Psoas muscle (tissue), 7 donors: ENCODE measurements at regions not wholly inside any gene's neighbourhood (a gene's known extent, or its start where the extent isn't known, plus 50 kb on each side); places are given as distances from the start of the nearest gene placed in this dataset.

Experiments
- ATAC-seq, 4 donors: fragments of 200-7000 bp; cut with Tn5 transposase; one replicate each; pipeline ENCODE4 v1.9.1; 2020; ENCODE audit warnings: moderate library complexity in 3 of 4, mild to moderate bottlenecking in 2 of 4
- DNase-seq, 2 donors: peaks; one replicate each; pipeline ENCODE4 v3.0.0-alpha.2; 2020
- H3K27ac ChIP-seq: fragments of 200-600 bp; one replicate; pipeline ENCODE4 v1.8.0; 2022
- H3K27me3 ChIP-seq, 3 donors: fragments of 200-600 bp in 1 of 3; one replicate each; pipeline versions ENCODE4 v1.6.1 to v1.8.0; 2013 to 2022; ENCODE audit warnings: low read length in 2 of 3, mild to moderate bottlenecking in 2 of 3, moderate library complexity in 1 of 3; ENCODE audit not compliant: insufficient read depth in 3 of 3
- H3K36me3 ChIP-seq, 2 donors: fragments of 200-600 bp in 1 of 2; one replicate each; pipeline versions ENCODE4 v1.6.1 to v1.8.0; 2013 to 2022; ENCODE audit warnings: low read depth in 1 of 2, mild to moderate bottlenecking in 1 of 2, moderate library complexity in 1 of 2; ENCODE audit not compliant: insufficient read depth in 1 of 2
- H3K4me1 ChIP-seq: fragments of 200-600 bp; one replicate; pipeline ENCODE4 v1.8.0; 2022
- H3K4me3 ChIP-seq: fragments of 200-600 bp; one replicate; pipeline ENCODE4 v1.8.0; 2022; ENCODE audit warnings: mild to moderate bottlenecking
- H3K9me3 ChIP-seq: fragments of 200-600 bp; one replicate; pipeline ENCODE4 v1.8.0; 2022
- WGBS, 3 donors: extraction: QIAGEN DNeasy Blood & Tissue Kit; methylation state at CpG; one replicate each; pipeline versions ENCODE4 v1.1.6 to v1.1.7; 2013; 5-methylcytosine and 5-hydroxymethylcytosine counted together
- intact Hi-C, 2 donors: fragments of 100-400 bp; cut with DNase I; formaldehyde crosslinking; loops; one replicate each; pipeline versions ENCODE4 v1.11.0 to v1.14.2; 2022
- TF ChIP-seq, protein P1 (sequence below): fragments of 200-600 bp; IDR thresholded peaks from one replicate; pipeline ENCODE4 v1.8.0; 2022; ENCODE audit warnings: antibody characterized with exemption
- donor health status: healthy with polysubstance abuse.
- donor health status: DM: no; HTN: no; CAD: no; lungs with moderate emphysema.
- donor health status: Bipolar disorder and iron deficiency.
- donor health status: healthy.
- donor health status: DM: yes; HTN: yes; CAD: no.
- donor health status: DM: no; HTN: no; CAD: no.
- donor health status: DM: yes; HTN: yes; CAD: no.

DNA sequence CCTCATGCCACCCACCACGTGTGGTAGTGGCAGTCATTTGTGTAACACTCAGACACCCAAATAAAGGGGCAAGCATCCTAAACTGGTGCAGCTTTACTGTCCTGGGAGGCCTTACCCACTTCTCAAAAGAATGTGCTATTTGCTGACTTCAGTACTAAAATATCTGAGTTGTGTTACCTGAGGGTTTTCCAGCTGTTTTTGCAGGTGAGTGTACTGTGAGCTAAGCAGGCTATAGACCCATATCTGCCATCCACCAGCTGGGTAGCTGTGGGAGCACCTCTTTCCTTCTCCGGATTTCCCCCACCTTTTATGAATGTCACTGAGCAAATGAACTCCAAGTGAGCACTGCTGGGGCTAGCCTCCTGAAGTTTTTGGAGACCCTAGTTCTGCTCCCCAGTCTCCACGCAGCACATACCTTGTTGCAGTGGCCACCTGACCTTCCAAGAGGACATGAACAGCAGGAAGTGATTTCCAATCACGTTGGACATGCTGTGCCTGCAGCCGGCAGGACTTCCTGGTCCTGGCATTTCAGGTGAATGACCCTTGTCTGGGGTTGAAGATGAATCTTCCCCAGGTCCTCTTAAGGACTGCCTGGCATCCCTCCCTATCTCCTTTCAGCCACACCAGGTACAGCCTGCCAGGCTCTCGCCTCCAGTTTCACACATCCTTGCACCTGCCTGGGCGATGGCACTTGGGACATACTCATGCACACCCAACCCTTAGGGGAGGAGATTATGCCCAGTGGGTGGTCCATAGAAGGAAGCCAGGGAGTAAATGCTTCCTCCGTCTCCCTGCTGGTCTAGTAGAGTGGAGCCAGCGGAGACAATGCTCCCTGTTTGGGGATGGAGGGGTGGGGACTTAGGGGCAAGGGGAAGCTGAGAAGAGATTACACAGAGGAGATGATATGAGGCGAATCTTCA, 109.5 kb upstream of the SPATA13 start:
- 60 to 69% (median 64%) methylated on average over 10 of the region's 10 CpGs for WGBS, 3 donors
- TF ChIP-seq, protein P1, sequence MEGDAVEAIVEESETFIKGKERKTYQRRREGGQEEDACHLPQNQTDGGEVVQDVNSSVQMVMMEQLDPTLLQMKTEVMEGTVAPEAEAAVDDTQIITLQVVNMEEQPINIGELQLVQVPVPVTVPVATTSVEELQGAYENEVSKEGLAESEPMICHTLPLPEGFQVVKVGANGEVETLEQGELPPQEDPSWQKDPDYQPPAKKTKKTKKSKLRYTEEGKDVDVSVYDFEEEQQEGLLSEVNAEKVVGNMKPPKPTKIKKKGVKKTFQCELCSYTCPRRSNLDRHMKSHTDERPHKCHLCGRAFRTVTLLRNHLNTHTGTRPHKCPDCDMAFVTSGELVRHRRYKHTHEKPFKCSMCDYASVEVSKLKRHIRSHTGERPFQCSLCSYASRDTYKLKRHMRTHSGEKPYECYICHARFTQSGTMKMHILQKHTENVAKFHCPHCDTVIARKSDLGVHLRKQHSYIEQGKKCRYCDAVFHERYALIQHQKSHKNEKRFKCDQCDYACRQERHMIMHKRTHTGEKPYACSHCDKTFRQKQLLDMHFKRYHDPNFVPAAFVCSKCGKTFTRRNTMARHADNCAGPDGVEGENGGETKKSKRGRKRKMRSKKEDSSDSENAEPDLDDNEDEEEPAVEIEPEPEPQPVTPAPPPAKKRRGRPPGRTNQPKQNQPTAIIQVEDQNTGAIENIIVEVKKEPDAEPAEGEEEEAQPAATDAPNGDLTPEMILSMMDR: no peak
- intact Hi-C loops: loop anchor here in 1 of 2 donors (10.0 kb wide), 1 partner anchor 174 kb away; no protein-coding TSS in a partner anchor
- Histone ChIP-seq H3K27me3 (peaks cover 0 to 15% (median 0%) of the 10 kb centered on the region in 3 donors), H3K9me3 (no peaks in the 10 kb centered on the region), H3K36me3 (no peaks in the 10 kb centered on the region), H3K4me1 (no peaks in the 10 kb centered on the region), H3K4me3 (no peak overlapping the region), H3K27ac (no peak overlapping the region)
- ATAC-seq (no peak), DNase-seq (no peak)

DNA sequence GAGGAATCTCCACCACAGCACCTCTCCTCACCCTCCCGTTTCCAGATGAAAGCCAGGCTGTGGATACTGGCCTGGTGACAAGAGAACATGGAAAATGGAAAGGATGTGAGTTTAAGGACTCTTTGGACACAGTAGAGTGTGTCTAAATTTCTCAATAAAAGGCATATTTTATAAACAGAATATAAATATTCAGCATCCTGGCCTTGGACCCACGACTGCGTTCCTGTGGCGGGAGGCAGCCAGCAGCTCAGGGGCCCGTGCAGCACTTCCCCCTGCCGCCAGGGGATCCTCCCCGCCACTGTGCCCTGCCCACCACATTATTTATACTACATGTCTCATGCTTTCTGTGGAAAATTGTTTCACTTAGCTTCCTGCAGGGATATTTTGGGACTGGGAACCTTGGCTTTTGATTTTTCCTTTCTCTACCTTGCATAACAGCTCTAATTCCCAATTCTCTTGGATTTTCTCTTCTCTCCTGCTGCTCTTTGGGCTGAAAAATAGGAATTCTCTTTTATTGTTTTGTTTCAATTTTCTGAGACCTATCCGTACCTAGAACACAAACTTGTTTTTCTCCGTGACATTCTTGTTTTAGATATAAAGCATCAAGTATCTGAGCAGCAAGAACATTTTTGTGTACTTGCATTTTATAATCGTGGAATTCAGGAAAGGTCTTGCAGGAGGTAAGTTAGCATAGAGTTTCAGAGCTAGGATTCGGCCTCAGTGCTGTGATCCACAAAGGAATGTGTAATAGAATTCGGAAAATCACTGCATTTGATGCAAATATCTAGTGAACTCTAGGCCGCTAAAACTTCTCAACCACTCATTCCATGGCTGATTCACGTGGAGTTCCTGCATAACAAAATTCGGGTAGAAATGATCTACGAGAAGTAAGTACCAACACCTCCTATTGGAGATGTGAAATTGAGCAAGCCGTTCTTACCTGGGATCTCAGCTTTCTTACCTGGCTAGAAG, 107.7 kb upstream of the SPATA13 start:
- peak in 1 of 2 donors; percentile 25 for DNase-seq
- Histone ChIP-seq H3K36me3 (no peaks in the 10 kb centered on the region), H3K4me3 (no peak overlapping the region), H3K27me3 (peaks cover 0 to 15% (median 0%) of the 10 kb centered on the region in 3 donors), H3K4me1 (no peaks in the 10 kb centered on the region), H3K27ac (no peak overlapping the region), H3K9me3 (no peaks in the 10 kb centered on the region)
- ATAC-seq: no peak
- TF ChIP-seq, protein P1: no peak
- WGBS, 3 donors: 26 to 35% (median 27%) methylated on average over 14 to 17 of the region's 17 CpGs
- intact Hi-C loops: loop anchor here (1.0 to 10.0 kb wide), 2 partner anchors 166 to 172 kb away; no protein-coding TSS in a partner anchor

DNA sequence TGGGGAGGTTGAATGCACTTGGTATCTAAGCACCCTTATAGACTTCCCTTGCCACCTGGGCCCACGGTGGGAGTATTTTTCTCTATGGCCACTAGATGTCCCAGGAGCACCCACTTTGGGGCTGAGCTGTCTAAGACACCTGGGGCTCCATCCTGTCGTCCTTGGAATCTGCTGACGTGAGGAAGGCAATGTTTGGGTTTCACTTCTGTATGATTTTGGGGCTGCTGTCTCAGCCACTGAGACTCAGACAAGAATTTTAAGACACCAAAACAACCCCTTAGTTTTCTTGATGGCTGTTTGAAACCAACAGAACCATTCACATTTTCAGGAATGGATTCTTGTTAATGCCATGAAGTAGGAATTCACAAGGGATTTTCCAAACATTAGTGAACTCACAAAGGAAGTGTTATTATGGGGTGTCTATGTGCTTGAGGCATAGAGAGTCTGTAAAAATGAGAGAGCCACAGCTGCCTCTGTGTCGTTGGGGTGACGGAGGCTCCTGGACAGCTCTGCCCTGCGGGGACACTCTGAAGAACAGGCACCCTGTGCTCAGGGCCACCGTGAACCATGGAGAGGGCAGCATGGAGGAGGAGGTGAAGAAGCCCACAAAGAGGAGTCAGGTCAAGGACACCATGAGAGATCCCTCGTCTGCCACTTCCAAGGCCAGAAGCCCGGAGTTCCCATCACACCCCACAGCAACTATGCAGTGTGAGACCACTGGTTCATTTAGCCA, 106.8 kb upstream of the SPATA13 start:
- 56 to 59% (median 56%) methylated on average over 9 of the region's 9 CpGs for WGBS, 3 donors
- no peak for DNase-seq

More for the DNA sequence above, 106.8 kb upstream of the SPATA13 start:
- intact Hi-C loops: loop anchor here (1.0 to 10.0 kb wide), 2 partner anchors 166 to 171 kb away; no protein-coding TSS in a partner anchor
- TF ChIP-seq, protein P1: peak; percentile 51
- no peak overlapping the region for H3K4me3 ChIP-seq
- H3K9me3 ChIP-seq: no peaks in the 10 kb centered on the region
- no peaks in the 10 kb centered on the region for H3K36me3 ChIP-seq
- H3K4me1 ChIP-seq: no peaks in the 10 kb centered on the region
- peak in 1 of 4 donors; percentile 70 for ATAC-seq
- H3K27me3 ChIP-seq: peaks cover 0 to 15% (median 0%) of the 10 kb centered on the region in 3 donors
- H3K27ac ChIP-seq: no peak overlapping the region
